SK-N-SH treated with all-trans-retinoic acid at 6 μM for 48 hours (cell line): ENCODE measurements at regions not wholly inside any gene's neighbourhood (a gene's known extent, or its start where the extent isn't known, plus 50 kb on each side); places are given as distances from the start of the nearest gene placed in this dataset.

Experiments
- ATAC-seq: fragments of 200-7000 bp; cut with Tn5 transposase; 3 replicates; pipeline ENCODE4 v1.9.1; 2020; ENCODE audit warnings: mild to moderate bottlenecking, moderate library complexity
- ARNTL ChIP-seq: fragments of 450-650 bp; formaldehyde crosslinking; IDR thresholded peaks from 2 replicates; pipeline ENCODE4 v1.5.0; 2020; ENCODE audit warnings: low read depth, mild to moderate bottlenecking, moderate library complexity, borderline replicate concordance
- BACH2 ChIP-seq: fragments of 250-450 bp; sonication (Bioruptor Pico); IDR thresholded peaks from 2 replicates; pipeline ENCODE4 v1.9.0; 2021; ENCODE audit warnings: mild to moderate bottlenecking, borderline replicate concordance
- ESRRG ChIP-seq: fragments of 250-450 bp; sonication (Bioruptor Pico); IDR thresholded peaks from 2 replicates; pipeline ENCODE4 v1.6.1; 2021; ENCODE audit warnings: mild to moderate bottlenecking
- GLIS3 ChIP-seq: fragments of 250-450 bp; sonication (Bioruptor Pico); IDR thresholded peaks from 2 replicates; pipeline ENCODE4 v1.5.0; 2020; ENCODE audit warnings: mild to moderate bottlenecking, moderate library complexity
- ISL1 ChIP-seq: fragments of 250-450 bp; sonication (Bioruptor Pico); IDR thresholded peaks from 2 replicates; pipeline ENCODE4 v2.1.2; 2022; ENCODE audit warnings: mild to moderate bottlenecking, moderate library complexity
- OSR1 ChIP-seq: fragments of 250-450 bp; sonication (Bioruptor Pico); IDR thresholded peaks from 2 replicates; pipeline ENCODE4 v1.8.0; 2022; ENCODE audit warnings: moderate library complexity, mild to moderate bottlenecking, inconsistent platforms
- PPARA ChIP-seq: fragments of 250-450 bp; sonication (Bioruptor Pico); IDR thresholded peaks from 2 replicates; pipeline ENCODE4 v1.5.0; 2020; ENCODE audit warnings: mild to moderate bottlenecking, borderline replicate concordance
- TCF4 ChIP-seq: fragments of 250-450 bp; sonication (Bioruptor Pico); IDR thresholded peaks from 2 replicates; pipeline ENCODE4 v1.8.0; 2021; ENCODE audit warnings: mild to moderate bottlenecking, moderate library complexity, borderline replicate concordance
- TOX ChIP-seq: fragments of 250-450 bp; sonication (Bioruptor Pico); IDR thresholded peaks from 2 replicates; pipeline ENCODE4 v1.8.0; 2021; ENCODE audit warnings: mild to moderate bottlenecking, moderate library complexity, borderline replicate concordance
- ZC3H10 ChIP-seq: fragments of 250-450 bp; sonication (Bioruptor Pico); IDR thresholded peaks from 2 replicates; pipeline ENCODE4 v1.5.1; 2021; ENCODE audit warnings: mild to moderate bottlenecking, moderate library complexity
- ZFP3 ChIP-seq: fragments of 250-450 bp; sonication (Bioruptor Pico); IDR thresholded peaks from 2 replicates; pipeline ENCODE4 v1.5.0; 2020; ENCODE audit warnings: mild to moderate bottlenecking, moderate library complexity
- ZFP30 ChIP-seq: fragments of 450-650 bp; formaldehyde crosslinking; IDR thresholded peaks from 2 replicates; pipeline ENCODE4 v1.5.0; 2022; ENCODE audit warnings: mild to moderate bottlenecking, moderate library complexity
- ZNF70 ChIP-seq: fragments of 450-650 bp; formaldehyde crosslinking; IDR thresholded peaks from 2 replicates; pipeline ENCODE4 v1.5.0; 2020; ENCODE audit warnings: mild to moderate bottlenecking, moderate library complexity
- ZNF8 ChIP-seq: fragments of 450-650 bp; formaldehyde crosslinking; IDR thresholded peaks from 2 replicates; pipeline ENCODE4 v1.5.0; 2020; ENCODE audit warnings: mild to moderate bottlenecking, moderate library complexity
- TF ChIP-seq, protein P1 (sequence below): fragments of 250-450 bp; sonication (Bioruptor Pico); IDR thresholded peaks from 2 replicates; pipeline ENCODE4 v1.8.0; 2021; ENCODE audit warnings: low read depth, mild to moderate bottlenecking, moderate library complexity, borderline replicate concordance
- TF ChIP-seq, protein P2 (sequence below): fragments of 250-450 bp; sonication (Bioruptor Pico); IDR thresholded peaks from 2 replicates; pipeline ENCODE4 v1.8.0; 2020; ENCODE audit warnings: mild to moderate bottlenecking, moderate library complexity, borderline replicate concordance
- TF ChIP-seq, protein P3 (sequence below): fragments of 250-450 bp; sonication (Bioruptor Pico); IDR thresholded peaks from 2 replicates; pipeline ENCODE4 v1.5.1; 2021; ENCODE audit warnings: mild to moderate bottlenecking, moderate library complexity

DNA sequence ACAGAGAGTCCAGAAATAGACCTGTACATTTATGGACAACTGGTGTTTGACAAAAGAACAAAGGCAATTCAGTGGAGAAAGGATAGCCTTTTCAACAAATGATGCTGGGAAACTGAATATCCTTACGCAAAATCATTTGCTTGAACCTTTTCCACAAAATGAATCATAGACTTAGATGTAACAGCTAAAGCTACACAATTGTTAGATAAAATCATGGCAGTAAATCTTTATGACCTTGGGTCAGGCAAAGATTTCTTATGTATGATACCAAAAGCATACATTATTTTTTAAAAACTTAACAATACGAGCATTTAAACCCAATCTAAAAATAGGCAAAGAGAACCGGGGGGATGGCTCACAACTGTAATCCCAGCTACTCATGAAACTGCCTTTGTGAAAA, 73.5 kb upstream of the DST start:
- 0 out of 2 replicates have a peak, but pooled peaks have one; percentile 32 for TF ChIP-seq ISL1 (CRISPR knock-in tag)
- TF ChIP-seq, protein P1, sequence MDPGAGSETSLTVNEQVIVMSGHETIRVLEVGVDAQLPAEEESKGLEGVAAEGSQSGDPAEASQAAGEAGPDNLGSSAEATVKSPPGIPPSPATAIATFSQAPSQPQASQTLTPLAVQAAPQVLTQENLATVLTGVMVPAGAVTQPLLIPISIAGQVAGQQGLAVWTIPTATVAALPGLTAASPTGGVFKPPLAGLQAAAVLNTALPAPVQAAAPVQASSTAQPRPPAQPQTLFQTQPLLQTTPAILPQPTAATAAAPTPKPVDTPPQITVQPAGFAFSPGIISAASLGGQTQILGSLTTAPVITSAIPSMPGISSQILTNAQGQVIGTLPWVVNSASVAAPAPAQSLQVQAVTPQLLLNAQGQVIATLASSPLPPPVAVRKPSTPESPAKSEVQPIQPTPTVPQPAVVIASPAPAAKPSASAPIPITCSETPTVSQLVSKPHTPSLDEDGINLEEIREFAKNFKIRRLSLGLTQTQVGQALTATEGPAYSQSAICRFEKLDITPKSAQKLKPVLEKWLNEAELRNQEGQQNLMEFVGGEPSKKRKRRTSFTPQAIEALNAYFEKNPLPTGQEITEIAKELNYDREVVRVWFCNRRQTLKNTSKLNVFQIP (CRISPR knock-in tag) = no peak
- ATAC-seq = no peak

DNA sequence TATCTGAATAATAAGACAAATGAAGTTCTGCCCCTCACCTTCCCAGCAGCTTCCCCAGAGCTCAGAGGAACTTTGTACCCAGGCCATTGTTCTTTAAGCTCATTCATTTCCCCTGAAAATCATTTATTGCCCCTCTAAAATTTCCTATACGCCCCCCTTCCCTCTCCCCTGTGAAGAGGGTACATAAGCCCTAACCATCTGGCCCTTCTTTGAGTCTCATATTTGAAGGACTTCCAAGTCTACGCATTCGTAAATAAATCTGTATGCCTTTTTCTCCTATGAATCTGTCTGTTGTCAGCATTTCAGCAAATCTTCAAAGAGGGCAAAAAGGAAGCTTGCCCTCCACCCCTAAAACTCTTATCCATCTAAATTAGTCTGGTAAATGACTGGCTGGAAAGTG, 73.1 kb upstream of the DST start:
- no peak for ATAC-seq
- TF ChIP-seq TOX (CRISPR knock-in tag) = no peak
- no peak for TF ChIP-seq ZNF8 (CRISPR knock-in tag)
- TF ChIP-seq ZFP30 (CRISPR knock-in tag) = no peak
- no peak for TF ChIP-seq ESRRG (CRISPR knock-in tag)
- TF ChIP-seq OSR1 (CRISPR knock-in tag) = no peak
- no peak for TF ChIP-seq ZFP3
- TF ChIP-seq TCF4 (CRISPR knock-in tag) = no peak

DNA sequence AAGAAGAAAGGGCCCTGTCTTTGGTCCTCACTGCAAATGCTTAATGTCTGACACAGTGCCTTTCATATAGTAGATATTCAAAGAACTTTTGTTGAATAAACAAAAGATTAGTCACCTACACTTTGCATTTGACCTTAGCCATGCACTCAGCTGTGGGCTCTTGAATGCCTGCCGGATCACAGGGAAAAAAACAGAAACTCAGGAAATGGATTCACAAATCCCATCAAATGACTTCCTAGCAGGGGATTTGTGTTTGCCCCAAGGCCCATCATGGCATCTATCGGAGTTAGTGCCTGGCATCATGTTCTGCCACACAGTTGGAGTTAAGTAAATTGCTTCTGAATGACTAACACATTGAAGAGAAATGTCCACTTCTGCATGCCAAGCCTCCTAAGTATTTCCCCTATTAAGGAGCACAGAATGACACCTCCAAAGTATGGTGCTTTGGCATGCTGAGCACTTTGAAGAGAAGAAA, 72.3 kb upstream of the DST start:
- peak; percentile 63 for ATAC-seq
- TF ChIP-seq ISL1 (CRISPR knock-in tag) (peak; percentile 42), ZFP3 (no peak), ZNF70 (CRISPR knock-in tag) (no peak)
- TF ChIP-seq, protein P1 (CRISPR knock-in tag) = no peak

DNA sequence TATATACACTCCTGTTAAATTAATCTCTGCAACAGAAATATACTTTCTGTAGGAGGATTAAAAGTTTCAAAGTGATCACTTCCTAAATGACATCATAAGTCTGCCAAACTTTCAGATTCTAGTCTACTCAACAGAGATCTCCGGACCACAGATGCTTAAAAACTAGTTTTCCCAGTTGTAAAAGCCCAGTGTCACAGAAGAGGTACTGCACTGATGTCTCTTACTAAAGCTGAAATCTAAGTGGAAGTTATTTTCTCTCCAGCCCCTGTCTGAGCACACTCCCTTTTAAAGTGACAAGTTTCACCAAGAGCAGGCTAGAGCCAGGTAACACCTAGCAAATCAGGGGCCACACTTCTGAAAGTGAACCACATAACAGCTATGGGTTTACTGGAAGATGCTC, 71.6 kb upstream of the DST start:
- no peak for TF ChIP-seq ESRRG (CRISPR knock-in tag)
- no peak for TF ChIP-seq ARNTL (CRISPR knock-in tag)
- no peak for TF ChIP-seq PPARA
- TF ChIP-seq BACH2 = no peak
- TF ChIP-seq OSR1 (CRISPR knock-in tag) = no peak
- no peak for TF ChIP-seq ZNF70 (CRISPR knock-in tag)
- no peak for TF ChIP-seq TOX (CRISPR knock-in tag)
- TF ChIP-seq ZFP3 = no peak
- no peak for TF ChIP-seq GLIS3
- no peak for TF ChIP-seq ZC3H10 (CRISPR knock-in tag)
- TF ChIP-seq, protein P1 (CRISPR knock-in tag) = no peak
- TF ChIP-seq, protein P2, sequence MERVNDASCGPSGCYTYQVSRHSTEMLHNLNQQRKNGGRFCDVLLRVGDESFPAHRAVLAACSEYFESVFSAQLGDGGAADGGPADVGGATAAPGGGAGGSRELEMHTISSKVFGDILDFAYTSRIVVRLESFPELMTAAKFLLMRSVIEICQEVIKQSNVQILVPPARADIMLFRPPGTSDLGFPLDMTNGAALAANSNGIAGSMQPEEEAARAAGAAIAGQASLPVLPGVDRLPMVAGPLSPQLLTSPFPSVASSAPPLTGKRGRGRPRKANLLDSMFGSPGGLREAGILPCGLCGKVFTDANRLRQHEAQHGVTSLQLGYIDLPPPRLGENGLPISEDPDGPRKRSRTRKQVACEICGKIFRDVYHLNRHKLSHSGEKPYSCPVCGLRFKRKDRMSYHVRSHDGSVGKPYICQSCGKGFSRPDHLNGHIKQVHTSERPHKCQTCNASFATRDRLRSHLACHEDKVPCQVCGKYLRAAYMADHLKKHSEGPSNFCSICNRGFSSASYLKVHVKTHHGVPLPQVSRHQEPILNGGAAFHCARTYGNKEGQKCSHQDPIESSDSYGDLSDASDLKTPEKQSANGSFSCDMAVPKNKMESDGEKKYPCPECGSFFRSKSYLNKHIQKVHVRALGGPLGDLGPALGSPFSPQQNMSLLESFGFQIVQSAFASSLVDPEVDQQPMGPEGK (CRISPR knock-in tag) = no peak
- TF ChIP-seq TCF4 (CRISPR knock-in tag) = no peak
- TF ChIP-seq, protein P3, sequence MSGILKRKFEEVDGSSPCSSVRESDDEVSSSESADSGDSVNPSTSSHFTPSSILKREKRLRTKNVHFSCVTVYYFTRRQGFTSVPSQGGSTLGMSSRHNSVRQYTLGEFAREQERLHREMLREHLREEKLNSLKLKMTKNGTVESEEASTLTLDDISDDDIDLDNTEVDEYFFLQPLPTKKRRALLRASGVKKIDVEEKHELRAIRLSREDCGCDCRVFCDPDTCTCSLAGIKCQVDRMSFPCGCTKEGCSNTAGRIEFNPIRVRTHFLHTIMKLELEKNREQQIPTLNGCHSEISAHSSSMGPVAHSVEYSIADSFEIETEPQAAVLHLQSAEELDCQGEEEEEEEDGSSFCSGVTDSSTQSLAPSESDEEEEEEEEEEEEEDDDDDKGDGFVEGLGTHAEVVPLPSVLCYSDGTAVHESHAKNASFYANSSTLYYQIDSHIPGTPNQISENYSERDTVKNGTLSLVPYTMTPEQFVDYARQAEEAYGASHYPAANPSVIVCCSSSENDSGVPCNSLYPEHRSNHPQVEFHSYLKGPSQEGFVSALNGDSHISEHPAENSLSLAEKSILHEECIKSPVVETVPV (CRISPR knock-in tag) = no peak
- ATAC-seq = peak; percentile 44

DNA sequence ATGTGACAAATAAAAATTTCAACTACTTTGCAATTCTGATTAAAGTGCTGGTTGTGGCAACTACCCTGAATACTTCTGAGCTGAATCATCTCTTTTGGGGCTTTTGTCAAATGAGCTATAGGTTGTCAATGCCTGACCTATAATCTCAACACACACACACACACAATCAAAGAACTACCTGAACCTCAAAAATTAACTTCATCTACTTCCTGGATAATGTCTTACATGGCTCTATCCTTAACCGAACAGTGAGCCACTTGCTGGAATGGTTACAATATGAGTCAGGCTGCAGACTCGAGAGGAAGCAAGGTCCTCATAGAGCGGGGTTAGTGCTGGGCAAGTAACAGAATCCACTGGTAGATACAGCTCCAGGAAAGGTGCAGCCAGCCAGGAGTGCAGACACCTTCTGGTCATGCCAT, 70.6 kb upstream of the DST start:
- TF ChIP-seq ISL1 (CRISPR knock-in tag) = peak; percentile 45; the same call in 1 of the 2 replicates
- TF ChIP-seq, protein P1 (CRISPR knock-in tag) = no peak
- peak; percentile 88 for ATAC-seq
